HG03135 (cell line): ENCODE measurements at regions not wholly inside any gene's neighbourhood (a gene's known extent, or its start where the extent isn't known, plus 50 kb on each side); places are given as distances from the start of the nearest gene placed in this dataset.

ENCODE experiments used
- ATAC-seq: cut with Tn5 transposase; IDR thresholded peaks from one replicate; pipeline ENCODE4 v1.9.1; 2021; ENCODE audit warnings: mild to moderate bottlenecking, moderate library complexity; ENCODE audit not compliant: unreplicated experiment

DNA sequence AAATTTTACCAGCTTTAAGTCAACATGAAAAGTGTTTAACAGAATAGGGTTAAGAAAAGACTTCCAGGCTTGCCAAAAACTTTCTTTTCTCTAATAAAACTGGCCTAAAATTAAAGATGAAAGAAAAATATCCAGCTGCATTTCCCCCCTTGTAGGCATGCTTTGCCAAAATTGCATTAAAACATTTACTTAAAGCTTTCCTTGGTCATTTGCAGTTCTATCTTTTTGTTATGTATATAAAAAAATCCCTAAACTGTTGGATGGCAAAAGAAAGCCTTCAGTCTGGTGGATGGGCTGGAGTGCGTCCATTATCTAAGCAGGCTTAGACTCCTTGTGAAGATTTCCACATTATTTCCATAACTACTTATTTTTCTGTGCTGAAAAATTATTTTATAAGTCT lies 105.4 kb upstream of the DSEL start:
- ATAC-seq: no peak

DNA sequence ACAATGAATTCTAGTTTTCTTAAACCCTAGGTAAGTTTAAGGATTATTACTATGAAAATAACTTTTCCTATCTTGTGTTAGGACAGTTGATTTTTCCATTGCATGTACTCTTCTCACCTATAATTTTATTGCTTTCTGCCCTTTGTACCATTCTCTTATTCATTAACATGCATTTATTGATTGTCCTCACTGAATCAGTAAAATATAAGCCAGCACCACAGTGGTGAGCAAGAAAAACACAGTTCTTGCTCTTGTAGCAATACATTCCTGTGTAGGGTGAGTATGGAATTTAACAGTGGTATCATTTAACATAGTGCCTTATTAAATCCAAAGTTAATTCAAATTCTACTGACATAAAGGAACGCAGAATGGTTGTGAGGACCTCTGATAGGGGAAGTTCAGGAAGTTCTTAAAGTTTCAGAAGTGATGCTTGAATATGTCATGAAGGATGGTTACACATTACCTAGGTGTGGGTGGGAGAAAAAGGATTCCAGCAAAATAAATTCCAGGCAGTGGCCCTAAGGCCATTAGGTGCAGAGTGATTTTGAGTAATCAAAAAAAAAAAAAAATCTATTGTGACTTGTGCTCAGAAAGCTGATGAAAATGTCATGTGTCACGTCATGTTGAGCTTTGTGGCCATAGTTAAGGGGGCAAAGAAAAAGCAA lies 104.7 kb upstream of the DSEL start:
- no peak for ATAC-seq

DNA sequence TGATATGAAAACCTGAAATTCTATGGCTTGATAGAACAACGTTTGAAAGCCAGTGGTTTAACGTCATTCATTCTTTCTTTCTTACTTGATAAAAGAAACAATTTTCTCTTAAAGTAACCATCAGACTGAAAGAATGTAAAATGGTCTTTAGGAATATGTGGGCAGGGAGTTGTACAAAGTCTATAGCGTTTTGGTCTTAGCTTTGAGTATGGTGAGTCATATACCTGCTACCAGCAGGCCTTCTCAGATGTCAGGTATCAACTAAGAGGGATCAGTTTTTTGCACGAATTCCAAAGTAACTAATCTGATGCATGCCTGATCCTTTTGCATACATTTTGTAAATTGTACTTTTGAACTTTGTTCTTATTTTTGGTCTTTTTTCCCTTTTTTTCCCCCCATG lies 101.5 kb upstream of the DSEL start:
- ATAC-seq: no peak

DNA sequence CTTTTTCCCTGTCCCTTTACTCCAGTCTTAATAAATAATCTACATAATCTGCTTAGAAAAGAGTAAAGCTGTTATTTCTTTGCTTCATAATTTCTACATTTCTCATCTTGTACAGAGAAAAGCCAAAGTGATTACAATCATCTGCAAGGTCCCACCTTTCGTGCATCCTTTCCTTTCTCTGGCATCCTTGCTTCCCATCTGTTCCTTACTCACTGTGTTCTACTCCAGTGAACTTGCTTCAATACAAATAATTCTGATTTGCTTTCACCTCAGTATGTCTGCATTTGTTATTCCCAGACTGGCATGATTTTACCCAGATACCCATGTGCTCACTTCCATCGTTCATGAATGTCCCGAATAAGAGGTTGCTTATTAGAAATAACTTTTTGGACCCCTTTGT lies 99.4 kb upstream of the DSEL start:
- ATAC-seq: no peak

DNA sequence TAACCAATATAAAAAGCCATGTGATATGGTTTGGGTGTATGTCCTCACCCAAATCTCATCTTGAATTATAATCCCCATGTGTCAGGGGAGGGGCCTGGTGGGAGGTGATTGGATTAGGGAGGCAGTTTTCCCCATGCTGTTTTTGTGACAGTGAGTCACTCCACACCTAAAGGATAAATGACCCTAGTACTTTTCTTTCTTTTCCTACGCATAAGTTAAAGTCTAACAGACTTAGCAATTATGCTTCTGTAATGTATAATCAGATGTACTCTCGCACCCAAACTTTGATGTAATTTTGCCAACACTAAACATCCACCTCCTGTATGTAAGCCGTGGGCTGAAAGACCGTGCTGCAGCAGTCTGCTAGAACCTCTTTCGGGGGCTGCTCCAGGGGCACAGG lies 97.2 kb upstream of the DSEL start:
- no peak for ATAC-seq

DNA sequence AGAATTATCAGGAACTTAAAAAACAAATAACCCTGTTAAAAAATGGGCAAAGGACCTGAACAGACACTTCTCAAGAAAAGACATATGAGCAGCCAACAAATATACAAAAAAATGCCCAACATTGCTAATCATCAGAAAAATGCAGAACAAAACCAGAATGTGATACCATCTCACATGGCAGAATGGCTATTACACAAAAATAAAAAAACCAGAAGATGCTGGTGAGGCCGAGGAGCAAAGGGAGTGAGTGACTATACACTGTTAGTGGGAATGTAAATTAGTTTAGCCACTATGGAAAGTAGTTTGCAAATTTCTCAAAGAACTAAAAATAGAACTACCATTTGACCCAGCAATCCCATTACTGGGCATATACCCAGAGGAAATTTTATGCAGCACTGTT lies 95.8 kb upstream of the DSEL start:
- no peak for ATAC-seq

DNA sequence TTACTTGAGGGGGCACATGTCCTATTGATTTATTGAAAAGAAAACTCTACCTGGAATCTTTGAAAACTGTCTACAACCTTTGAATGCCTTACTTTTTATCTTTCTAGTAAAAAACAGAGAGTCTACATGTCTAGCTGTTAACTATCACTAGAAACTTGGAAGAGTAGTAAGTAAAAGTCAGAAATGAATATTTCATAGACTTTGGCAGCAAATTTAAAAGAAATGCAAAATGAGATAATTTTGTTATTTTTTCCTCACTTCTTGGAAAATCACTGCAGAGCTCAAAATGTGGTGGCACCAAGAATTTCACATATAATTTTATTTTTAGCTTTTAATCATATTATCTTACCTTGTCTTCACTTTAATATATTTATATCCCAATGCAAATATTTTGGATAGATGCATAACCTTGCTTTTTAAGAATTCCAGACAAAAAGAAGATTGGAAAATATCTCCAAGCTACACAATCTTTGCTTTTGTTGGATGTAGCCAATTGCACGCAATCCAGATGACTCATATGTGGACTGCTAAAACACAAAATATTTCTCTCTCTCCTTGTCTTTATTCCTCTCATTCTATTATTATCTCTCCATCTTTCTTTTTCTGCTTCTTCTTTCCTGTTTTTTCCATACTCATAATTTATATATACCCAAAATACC lies 92.2 kb upstream of the DSEL start:
- ATAC-seq: no peak

DNA sequence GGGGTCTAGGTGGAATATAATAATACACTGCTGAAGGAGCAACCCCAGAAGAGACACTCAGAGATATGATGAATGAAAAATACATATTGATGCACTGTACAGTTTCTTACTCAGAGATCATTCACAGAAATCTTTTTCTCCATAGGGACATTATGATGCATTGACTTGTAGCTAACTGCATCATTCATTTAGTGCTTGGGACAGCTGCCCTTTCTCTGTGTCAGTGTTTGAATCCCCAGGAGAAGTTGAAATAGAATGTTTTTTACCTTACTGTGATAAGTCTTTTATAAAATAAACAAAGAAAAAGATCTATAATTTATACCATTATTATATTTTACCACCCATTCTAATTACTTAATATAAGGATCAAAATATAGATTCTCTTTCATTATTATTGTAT lies 91.7 kb upstream of the DSEL start:
- ATAC-seq: no peak

DNA sequence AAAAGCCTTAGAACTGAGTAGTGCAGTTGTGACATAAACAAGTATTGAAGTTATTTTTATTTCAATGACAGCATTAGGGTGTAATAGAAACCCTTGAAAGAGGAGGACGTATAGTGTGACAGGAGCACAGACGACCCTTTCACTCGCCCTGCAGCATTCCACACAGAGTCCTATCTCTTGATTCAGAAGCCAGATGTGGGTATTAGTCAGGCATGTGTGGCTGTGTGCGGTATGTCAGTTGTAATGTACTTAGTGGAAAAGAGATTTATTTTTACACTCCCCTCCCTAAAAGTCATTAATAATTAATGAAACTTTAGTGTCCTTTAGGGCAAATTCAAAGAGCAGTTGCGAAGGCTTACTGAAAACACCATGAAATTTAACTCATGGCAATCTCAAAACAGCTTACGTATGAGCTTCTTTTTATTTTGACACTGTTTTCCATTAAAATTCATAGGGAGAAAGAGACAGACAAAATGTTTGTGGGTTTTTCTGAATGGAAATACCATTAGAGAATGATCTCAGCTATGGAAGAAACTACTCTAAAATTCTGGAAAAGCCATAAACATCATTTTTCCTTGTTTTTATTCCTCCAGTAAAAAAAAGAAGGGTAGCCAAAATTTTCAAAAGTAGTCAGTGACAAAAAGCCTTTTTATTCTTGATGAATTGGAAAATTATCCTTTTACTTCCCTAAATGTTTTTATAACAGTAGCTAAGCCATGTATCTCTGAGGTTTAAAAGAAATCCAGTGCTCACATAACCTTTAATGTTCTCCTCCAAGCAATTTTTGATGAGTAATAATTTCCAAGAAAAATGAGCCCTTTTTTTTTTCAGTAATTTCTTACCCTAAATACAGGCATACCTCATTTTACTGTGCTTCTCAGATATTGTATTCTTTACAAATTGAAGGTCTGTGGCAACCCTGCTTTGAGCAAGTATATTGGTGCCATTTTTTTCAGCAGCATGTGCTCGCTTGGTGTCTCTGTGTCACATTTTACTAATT lies 84.0 kb upstream of the DSEL start:
- no peak for ATAC-seq

DNA sequence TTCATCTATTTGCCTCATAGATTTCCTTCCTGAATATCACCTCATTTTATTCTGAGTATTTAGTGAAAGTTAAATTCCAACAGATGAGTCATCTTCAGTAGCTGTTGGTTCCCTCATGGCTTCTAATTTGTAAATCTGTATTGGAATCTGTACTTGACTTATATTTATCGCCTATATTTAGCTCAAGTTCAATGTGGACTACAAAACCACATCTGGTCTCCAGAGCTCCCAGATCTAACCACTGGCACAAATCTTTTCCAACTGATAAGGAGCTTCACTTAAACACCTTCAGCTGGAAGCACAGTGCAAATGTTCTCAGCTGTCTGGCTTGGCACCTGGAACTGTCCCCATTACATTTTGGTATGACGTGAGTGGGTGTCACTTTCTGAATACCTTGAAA lies 82.8 kb upstream of the DSEL start:
- ATAC-seq: no peak

DNA sequence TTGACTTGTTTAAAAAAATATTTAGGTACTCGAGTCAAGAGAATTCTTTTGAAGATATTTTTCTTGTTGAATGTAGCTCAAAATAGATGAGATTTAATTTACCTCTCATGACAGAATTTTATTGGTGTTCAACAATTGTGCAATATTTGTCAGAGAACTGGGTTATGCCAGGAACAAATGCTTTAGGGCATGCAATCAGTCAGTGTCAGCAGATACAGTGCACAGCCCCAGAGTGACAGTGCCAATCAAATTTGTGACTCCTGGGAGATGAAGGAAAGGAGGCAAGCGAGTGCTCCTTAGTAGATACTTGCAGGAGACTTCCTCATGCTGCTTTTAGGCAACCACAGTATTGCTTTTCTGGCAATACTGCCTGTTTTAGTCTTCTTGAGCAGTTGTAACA lies 81.2 kb upstream of the DSEL start:
- no peak for ATAC-seq

DNA sequence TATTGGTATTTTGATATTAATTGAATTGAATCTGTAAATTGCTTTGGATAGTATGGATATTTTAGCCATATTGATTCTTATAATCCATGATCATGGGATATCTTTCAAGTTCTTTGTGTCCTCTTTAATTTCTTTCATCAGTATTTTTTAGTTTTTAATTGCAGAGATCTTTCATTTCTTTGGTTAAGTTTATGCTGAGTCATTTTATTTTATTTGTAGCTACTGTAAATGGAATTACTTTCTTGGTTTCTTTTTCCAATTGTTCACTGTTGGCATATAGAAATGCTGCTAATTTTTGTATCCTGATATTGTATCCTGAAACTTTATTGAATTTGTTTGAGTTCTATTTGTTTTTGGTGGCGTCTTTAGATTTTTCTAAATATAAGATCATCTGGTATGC lies 79.5 kb upstream of the DSEL start:
- ATAC-seq: no peak

DNA sequence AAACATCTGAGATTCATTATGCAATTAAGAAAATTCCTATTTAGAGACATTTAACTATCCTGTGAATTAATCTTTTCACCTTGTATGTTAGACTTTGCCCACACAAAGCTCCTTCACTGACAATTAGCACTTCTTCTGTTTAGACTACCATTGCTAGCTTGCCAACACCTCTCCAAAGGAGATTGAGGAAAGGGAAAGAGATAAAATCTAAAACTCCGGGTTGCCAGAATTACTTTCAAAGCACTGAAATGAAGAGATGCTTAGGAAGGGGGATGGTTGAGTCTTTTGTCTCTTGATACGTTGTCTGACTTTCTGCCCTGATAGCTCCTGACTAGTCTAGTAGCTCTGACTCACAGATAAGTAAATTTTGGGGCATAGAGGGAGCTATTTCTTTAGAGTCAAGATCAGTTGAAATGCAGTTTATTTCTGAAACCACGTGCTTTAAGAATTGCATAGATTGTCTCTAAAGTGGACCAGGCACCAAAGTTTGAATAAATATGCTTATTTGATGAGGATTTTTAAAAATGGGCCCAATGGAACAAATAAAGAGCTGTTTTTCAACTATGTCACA lies 74.1 kb upstream of the DSEL start:
- no peak for ATAC-seq

DNA sequence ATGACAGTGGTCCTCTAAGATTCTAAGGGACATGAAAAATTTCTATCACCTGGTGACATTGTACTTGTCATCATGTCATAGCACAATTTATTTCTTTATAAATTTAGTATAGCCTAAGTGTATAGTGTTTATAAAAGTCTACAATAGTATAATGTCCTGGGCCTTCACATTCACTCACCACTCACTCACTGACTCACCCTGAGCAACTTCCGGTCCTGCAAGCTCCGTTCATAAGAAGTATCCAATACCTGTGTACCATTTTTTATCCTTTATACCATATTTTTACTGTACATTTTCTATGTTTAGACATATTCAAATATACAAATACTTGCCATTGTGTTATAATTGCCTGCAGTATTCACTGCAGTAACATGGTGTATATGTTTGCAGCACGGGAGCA lies 72.8 kb upstream of the DSEL start:
- no peak for ATAC-seq

DNA sequence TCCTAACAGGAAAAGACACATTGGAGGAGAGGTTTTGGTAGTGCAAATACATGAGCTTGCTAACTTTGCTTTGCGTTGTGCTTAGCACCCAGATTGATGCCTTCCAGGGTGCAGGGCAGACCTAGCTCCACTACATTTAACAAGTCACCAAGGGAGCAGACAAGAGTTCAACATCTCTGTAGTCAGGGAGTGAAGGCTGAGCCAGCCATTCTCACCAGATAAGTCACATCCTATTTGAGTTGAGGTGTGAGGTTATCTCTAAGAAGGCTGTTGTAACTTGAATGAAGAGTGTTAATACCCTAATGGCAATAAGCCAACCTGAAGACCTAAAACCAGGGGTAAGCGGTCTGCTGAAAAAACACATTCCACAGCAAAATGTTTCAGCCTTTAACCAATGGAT lies 69.6 kb upstream of the DSEL start:
- no peak for ATAC-seq

DNA sequence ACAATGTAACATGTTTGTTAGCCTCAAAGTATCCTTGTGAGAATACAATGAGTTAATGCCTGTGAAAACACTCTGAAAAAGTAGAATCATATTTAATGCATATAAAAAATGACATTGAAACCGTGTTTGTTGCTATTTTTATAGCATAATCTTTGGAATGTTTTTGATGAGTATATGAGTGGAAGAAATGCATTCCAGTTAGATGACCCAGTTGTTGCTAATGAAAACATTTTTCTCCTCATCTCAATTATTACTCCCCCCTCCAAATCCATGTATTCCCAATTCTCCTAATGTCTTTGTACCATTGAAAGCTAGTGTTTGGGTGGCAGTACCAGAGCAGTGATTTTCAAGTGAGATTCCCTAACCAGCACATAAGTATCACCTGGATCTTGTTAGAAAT lies 67.1 kb upstream of the DSEL start:
- no peak for ATAC-seq

DNA sequence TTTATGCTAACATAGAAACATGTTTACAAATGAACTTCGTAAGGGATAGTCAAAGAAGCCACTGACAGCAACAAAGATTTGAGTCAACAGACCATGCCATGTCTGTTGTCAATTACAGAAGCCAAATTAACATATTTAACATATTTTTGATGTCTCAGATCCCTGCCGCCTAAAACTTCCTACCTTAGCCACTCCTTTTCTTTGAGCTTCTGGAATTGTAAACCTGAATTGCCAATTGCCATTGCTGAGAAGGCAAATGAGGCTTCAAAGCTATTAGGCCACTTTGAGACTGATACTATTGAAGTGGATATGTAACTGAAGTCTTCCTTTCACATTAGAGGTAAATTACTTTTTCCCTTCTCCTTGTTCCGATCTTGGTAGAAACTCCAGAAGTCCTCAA lies 66.0 kb upstream of the DSEL start:
- no peak for ATAC-seq

DNA sequence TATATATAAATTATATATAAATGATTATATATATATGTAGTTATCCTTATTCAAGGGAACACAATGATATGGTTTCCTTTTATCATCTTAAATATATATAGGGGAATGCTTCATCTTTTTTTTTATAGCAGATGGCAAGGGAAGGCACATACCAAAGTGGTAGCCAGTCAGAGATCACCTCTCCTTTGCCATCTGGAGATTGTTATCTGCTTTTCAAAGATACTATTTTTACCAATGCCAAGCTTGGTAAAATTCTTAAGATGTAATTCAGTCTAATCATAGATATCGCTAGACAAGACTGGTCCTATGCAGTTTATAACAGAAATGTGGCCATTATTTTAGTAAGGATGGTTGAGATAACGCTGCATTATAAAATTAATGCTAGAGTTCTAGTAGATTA lies 64.7 kb upstream of the DSEL start:
- ATAC-seq: no peak

DNA sequence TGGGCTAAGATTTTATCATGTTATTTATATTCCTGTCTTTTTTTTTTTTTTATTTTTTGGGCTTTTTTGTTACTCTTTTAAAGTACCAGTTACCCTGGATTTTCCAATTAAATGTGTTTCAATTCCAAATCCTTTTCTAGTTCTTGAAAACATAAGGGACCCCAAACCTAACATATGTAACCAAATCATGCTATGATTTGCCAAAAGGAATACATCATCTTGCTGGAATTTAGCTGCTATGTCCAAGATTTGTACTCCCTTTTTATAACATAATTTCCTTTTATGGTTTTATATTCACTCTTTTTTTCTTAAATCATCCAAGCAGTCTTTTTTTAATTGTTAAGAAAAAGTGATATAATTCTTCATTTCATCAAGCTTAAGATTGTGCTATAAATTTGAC lies 60.9 kb upstream of the DSEL start:
- ATAC-seq: no peak

DNA sequence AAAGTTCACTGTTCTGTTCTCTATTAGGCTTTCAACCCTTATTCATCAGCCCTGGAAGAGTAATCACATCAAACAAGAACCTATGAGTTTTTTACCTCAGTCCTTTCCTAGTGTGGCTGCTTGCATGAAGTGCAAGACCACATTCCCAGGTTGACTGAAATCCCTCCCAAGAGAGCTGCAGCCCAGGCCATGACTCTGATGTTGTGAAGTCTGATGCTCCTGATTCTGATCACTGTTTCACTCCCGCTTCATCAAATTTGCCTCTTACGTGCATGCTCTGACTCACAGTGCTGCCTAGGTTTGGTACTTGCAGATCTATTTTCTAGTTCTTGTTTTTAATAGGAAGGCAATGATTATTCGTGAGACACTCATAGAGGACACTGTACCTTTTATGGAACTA lies 58.2 kb upstream of the DSEL start:
- no peak for ATAC-seq

DNA sequence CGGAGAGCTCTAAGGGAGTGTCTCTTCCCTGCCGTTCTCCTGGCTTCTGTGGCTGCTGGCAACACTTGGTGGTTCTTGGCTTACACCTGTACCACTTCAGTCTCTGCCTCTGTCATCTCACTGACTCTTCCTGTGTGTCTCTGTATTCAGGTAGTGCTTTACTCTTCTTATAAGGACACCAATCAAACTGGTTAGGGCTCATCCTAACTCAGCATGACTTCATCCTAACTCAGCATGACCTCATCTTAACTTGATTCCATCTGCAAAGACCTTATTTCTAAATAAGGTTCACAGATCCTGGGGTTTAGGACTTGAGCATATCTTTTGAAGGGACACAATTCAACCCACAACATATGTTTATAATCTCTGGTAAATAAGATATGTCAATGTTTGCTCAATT lies 51.6 kb upstream of the DSEL start:
- no peak for ATAC-seq
